GM18499 (cell line): ENCODE measurements at regions not wholly inside any gene's neighbourhood (a gene's known extent, or its start where the extent isn't known, plus 50 kb on each side); places are given as distances from the start of the nearest gene placed in this dataset.

Source experiments
- ATAC-seq: cut with Tn5 transposase; IDR thresholded peaks from one replicate; pipeline ENCODE4 v1.9.1; 2021; ENCODE audit warnings: moderate number of reproducible peaks; ENCODE audit not compliant: insufficient read depth, unreplicated experiment

DNA sequence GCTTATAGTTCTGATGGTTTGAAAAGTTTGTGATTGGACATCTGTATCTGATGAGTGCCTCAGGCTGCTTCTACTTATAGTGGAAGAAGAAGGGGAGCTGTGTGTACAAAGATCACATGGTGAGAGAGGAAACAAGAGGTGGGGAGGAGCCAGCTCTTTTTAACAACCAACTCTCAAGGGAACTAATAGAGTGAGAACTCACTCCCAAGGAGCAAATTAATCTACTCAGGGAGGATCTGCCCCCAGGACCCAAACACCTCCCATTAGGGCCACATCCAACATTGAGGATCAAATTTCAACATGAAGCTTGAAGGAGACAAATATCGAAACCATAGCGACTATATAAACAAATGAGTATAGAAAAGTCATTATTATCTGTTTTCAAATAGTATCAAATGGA, 64.7 kb upstream of the PRLR start:
- ATAC-seq, result no peak

DNA sequence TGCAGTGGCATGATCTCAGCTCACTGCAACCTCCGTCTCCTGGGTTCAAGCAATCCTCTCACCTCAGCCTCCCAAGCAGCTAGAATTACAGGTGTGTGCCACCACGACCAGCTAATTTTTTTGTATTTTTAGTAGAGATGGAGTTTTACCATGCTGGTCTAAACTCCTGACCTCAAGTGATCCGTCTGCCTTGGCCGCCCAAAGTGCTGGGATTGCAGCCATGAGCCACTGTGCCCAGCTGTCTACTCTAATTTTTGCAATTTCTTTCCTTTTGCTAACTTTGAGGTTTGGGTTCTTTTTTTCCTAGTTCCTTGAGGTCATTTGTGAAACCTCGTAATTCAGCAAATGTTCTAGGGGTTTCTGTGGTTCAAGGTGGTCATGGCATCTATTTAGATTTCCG, 63.7 kb upstream of the PRLR start:
- no peak for ATAC-seq

DNA sequence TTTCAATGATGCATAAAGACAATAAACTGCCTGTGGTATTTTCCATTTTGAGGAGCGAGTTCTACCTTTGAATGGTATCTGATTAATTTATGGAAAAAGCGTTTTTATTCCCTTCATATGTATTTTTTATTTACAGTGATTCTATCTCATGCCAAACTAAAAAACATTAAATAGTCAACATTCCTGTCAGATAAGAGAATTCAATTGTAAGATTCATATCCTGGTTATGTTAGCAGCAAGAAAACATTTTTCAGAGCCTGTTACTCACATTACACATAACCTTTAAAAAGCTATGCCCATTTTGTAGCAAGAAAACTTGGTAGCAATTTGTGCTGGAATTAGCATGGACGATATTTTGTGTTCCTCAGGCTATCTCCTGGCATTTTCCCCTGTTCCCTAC, 55.1 kb upstream of the PRLR start:
- ATAC-seq, result no peak

DNA sequence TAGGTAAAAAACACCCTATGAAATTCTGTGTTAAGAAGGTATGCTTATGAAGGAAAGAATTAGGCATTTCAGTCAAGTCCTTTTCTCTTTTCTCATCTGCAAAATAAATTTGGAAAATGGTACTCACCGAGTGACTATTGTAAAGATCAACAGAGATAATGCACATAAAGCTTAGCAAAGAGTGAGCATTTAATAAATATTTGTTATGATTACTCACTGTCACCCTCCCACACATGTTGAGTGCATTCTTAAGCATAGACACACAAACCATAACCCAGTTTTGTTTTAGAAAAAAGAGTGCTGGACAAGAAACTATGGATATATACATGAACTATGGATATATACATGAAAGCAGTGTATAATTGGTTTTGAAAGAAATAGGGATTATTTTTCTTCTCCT, 54.7 kb upstream of the PRLR start:
- ATAC-seq, result no peak

DNA sequence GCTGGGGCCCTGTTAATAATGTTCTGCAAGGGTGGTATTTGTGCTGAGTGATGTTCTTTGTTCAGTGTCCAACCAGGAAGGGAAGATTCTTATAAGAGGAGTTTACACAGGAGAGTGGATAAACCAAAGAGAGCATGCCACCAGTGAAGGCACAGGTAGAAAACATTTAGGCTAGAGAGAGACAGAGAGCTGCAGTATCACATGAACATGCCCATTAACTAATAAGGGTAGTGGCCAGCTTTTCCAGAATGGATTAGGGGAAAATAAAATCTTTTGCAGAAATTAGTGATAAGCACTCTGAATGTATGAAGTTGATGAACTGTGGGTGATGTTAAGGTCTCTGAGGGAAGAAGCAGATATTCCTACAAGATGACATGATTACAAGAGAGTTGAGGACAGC, 54.1 kb upstream of the PRLR start:
- ATAC-seq, result no peak

DNA sequence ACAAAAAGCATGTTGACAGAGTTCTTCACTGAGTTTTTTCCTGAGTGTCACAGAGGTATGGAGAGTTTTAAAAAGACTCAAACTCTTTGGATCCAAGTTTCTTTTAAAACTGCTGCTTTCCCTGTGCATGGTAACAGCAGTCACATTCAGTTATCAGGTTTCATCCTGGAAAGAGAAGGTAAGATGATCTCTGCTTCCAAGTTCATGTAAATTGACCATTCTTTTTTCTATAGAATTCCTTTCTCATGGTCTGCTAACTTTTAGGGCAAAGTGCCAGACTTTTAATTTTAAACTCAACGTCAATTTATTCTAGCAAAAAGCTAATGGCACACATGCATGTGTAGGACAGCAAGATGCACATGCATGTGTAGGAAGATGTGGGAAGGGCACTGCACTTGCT, 52.5 kb upstream of the PRLR start:
- no peak for ATAC-seq

DNA sequence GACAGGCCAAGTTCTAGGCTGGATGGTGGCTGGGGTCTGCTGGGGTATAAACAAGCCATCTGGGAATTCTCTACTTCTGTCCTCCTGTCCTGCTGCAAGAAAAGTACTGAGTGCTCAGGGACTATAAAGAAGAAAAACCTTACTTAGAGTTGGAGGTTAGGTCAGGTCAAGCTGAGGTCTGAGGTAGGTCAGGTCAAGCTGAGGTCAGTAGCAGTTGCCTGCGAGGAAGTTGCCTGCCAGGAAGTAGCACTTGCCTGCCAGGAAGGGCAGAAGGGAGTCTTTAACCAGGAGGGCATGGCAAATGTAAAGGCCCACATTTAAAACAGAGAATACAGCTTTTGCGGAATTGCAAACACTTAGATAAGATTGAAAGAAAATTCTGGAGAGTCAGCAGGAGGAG, 51.3 kb upstream of the PRLR start:
- ATAC-seq, result no peak
